A172 (cell line): ENCODE measurements at regions not wholly inside any gene's neighbourhood (a gene's known extent, or its start where the extent isn't known, plus 50 kb on each side); places are given as distances from the start of the nearest gene placed in this dataset.
A peak's percentile ranks its signal among the peaks of the same experiment; 100 is the strongest.
"Not testable (repeated sequence)": the region's sequence is repeated elsewhere in the genome, so short reads cannot be mapped to it uniquely, and the experiment has no call there.

Source experiments
- DNase-seq: peaks from one replicate; pipeline ENCODE4 v3.0.0-alpha.2; 2015; ENCODE audit warnings: low spot score

- DNase-seq = no peak
These were observed 142.1 kb upstream of the RSPO3 start for GRCh38 chr6:126976253-126976797.

- no peak for DNase-seq
These were observed 134.7 kb upstream of the RSPO3 start for GRCh38 chr6:126983779-126984178.

GRCh38 chr6:126988125-126988524, 130.3 kb upstream of the RSPO3 start:
- DNase-seq = not testable (repeated sequence)

- no peak for DNase-seq
These were observed 117.8 kb upstream of the RSPO3 start for GRCh38 chr6:127000631-127001030.

- no peak for DNase-seq
These were observed 104.6 kb upstream of the RSPO3 start for GRCh38 chr6:127013865-127014264.

GRCh38 chr6:127015858-127016257, 102.6 kb upstream of the RSPO3 start:
- no peak for DNase-seq

- DNase-seq = no peak
These were observed 98.6 kb upstream of the RSPO3 start for GRCh38 chr6:127019828-127020227.

GRCh38 chr6:127022302-127022701, 96.2 kb upstream of the RSPO3 start:
- DNase-seq = no peak

- DNase-seq = no peak
These were observed 95.3 kb upstream of the RSPO3 start for GRCh38 chr6:127023001-127023778.

- DNase-seq = peak; percentile 46
These were observed 92.2 kb upstream of the RSPO3 start for GRCh38 chr6:127026247-127026646.

- no peak for DNase-seq
These were observed 88.4 kb upstream of the RSPO3 start for GRCh38 chr6:127030111-127030510.

- no peak for DNase-seq
These were observed 87.6 kb upstream of the RSPO3 start for GRCh38 chr6:127030836-127031235.

- DNase-seq = no peak
These were observed 87.0 kb upstream of the RSPO3 start for GRCh38 chr6:127031511-127031910.

GRCh38 chr6:127032971-127033370, 85.5 kb upstream of the RSPO3 start:
- DNase-seq = no peak

- DNase-seq = peak; percentile 41
These were observed 66.8 kb upstream of the RSPO3 start for GRCh38 chr6:127051571-127052260.

GRCh38 chr6:127053032-127053874, 65.2 kb upstream of the RSPO3 start:
- DNase-seq = peak; percentile 4

- no peak for DNase-seq
These were observed 64.6 kb upstream of the RSPO3 start for GRCh38 chr6:127053875-127054235.

- DNase-seq = peak; percentile 70
These were observed 60.4 kb upstream of the RSPO3 start for GRCh38 chr6:127058027-127058426.

- DNase-seq = no peak
These were observed 59.5 kb upstream of the RSPO3 start for GRCh38 chr6:127058936-127059335.
